ENCODE measurements at regions not wholly inside any gene's neighbourhood (a gene's known extent, or its start where the extent isn't known, plus 50 kb on each side); places are given as distances from the start of the nearest gene placed in this dataset.
"Not testable (repeated sequence)": the region's sequence is repeated elsewhere in the genome, so short reads cannot be mapped to it uniquely, and the experiment has no call there.

DNA sequence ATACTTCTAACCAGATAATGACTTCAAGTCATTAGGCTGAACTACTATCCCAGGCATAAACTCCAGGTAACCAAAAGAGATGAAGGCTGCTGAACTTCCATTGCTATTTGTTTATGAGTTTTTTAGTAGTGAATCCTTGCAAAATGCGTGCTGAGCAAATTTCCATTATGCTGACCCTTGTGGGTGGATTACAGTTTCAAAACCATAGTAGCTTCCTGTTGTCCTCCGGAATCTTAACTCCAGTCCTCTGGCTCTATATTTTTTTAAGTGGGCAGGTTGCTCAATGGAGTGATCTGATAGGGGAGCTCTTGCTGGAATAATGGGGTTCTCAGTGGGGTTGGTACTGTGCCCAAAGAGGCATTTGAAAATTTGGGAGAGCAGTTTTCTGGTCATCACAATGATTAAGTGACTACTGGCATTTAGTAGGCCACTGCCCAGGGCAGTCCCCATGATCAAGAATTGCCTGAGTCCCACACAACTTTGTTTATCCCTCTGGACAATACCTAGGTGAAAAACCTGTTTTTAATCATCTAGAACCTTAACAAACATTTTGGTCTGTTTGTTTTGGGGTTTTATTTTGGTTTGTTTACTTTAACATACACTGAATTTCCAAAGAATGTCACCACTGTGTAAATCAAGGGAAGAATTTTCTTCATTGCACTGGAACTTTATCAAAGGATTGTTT, 302.3 kb upstream of the GATB start:
- no peak for TF ChIP-seq CTCF (IDR thresholded peaks at IDR 0.05; ENCODE audit: poor library complexity)
- TF ChIP-seq EZH2 (IDR thresholded peaks at IDR 0.05; ENCODE audit: borderline replicate concordance) = no peak
- TF ChIP-seq EZH2phosphoT487 (IDR thresholded peaks at IDR 0.05; ENCODE audit: low read depth, severe bottlenecking, unreplicated experiment) = no peak
- Histone ChIP-seq H3K9me2 (replicated peaks; ENCODE audit: insufficient read depth) (no peaks in the 10 kb centered on the region), H3K36me3 (replicated peaks; ENCODE audit: insufficient read depth, low read depth) (no peaks in the 10 kb centered on the region), H3K4me1 (ENCODE audit: insufficient read depth) (peaks cover 8% of the 10 kb centered on the region), H3K4me2 (no peak overlapping the region), H3K27ac (no peak overlapping the region), H3K27me3 (no peaks in the 10 kb centered on the region), H2AFZ (no peak overlapping the region), H3K79me2 (no peaks in the 10 kb centered on the region), H3K9me3 (ENCODE audit: low read depth) (no peaks in the 10 kb centered on the region), H3K4me3 (no peak overlapping the region), H4K20me1 (ENCODE audit: insufficient read depth, poor library complexity, severe bottlenecking) (no peaks in the 10 kb centered on the region)
- WGBS (ENCODE audit: low lambda C conversion rate, missing lambda C conversion rate) = 96% methylated on average over 2 of the region's 2 CpGs
- DNase-seq (ENCODE audit: low spot score) = no peak

DNA sequence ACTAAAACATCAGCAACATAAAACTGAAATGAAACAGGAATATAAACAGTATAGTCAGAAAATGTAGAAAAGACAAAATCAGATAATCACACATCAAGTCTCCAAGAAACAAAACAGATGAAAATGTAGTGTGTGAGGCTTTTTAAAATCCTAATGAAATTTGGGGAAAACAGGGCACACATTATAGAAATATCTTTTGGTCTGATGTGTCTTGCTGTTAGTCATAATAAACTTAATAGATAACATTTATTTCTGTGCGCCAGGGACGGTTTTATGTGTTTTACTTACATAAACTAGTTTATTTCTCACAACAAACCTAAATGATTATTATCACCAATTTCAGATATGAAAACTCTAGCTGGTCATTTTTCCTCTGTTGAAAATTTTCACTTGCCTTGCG, 293.9 kb upstream of the GATB start:
- no peaks in the 10 kb centered on the region for H3K36me3 ChIP-seq (replicated peaks; ENCODE audit: insufficient read depth, low read depth)
- H3K4me3 ChIP-seq = no peak overlapping the region
- H3K79me2 ChIP-seq = no peaks in the 10 kb centered on the region
- TF ChIP-seq CTCF (IDR thresholded peaks at IDR 0.05; ENCODE audit: poor library complexity) = no peak
- no peak for TF ChIP-seq EZH2 (IDR thresholded peaks at IDR 0.05; ENCODE audit: borderline replicate concordance)
- TF ChIP-seq EZH2phosphoT487 (IDR thresholded peaks at IDR 0.05; ENCODE audit: low read depth, severe bottlenecking, unreplicated experiment) = no peak
- H2AFZ ChIP-seq = no peak overlapping the region
- 55% methylated on average over 3 of the region's 3 CpGs for WGBS (ENCODE audit: low lambda C conversion rate, missing lambda C conversion rate)
- H3K4me1 ChIP-seq (ENCODE audit: insufficient read depth) = no peaks in the 10 kb centered on the region
- H3K9me3 ChIP-seq (ENCODE audit: low read depth) = no peaks in the 10 kb centered on the region
- no peaks in the 10 kb centered on the region for H3K9me2 ChIP-seq (replicated peaks; ENCODE audit: insufficient read depth)
- DNase-seq (ENCODE audit: low spot score) = no peak
- no peak overlapping the region for H3K4me2 ChIP-seq
- no peak overlapping the region for H3K27ac ChIP-seq
- no peaks in the 10 kb centered on the region for H3K27me3 ChIP-seq
- H4K20me1 ChIP-seq (ENCODE audit: insufficient read depth, poor library complexity, severe bottlenecking) = no peaks in the 10 kb centered on the region

DNA sequence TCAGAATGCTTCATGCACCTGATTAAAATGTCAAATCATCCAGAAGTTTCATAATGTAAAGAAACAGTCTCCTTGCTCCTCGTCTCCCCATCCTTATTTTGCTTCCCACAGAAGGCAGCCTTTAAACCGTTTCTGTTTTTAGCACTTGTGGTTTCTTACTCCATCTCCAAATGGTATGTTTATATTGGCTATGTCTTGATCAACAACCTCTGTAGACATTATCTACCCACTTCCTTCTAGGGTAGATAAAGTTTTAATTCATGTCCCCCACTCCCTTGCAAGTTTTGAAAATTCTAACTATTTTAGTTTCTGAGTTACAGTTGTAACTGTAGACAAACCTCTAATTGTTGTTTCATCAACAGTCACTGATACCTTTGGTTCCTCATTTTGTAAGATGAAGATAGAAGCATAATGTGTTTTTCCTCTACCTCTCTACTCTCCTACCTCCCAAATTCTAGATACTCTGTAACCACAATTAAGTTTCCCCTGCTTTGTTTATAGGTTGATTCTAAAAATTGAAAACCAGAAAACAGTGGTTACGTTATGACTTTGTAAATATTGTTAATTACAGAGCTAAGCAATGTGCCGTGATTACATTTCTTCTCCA, 291.7 kb upstream of the GATB start:
- no peaks in the 10 kb centered on the region for H4K20me1 ChIP-seq (ENCODE audit: insufficient read depth, poor library complexity, severe bottlenecking)

DNA sequence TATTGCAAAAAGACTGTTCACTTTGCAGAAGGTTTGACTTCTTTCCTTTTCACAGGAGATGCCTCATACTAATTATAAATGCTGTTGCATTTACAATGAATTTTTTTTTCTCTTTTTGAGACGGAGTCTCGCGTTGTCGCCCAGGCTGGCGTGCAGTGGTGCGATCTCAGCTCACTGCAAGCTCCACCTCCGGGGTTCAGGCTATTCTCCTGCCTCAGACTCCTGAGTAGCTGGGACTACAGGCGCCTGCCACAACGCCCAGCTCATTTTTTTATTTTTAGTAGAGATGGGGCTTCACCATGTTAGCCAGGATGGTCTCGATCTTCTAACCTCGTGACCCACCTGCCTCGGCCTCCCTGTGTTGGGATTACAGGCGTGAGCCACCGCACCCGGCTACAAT, 290.5 kb upstream of the GATB start:
- not testable (repeated sequence) for H3K27ac ChIP-seq; DNase-seq (ENCODE audit: low spot score); H3K9me3 ChIP-seq (ENCODE audit: low read depth); H3K9me2 ChIP-seq (replicated peaks; ENCODE audit: insufficient read depth); H3K79me2 ChIP-seq; H2AFZ ChIP-seq; H4K20me1 ChIP-seq (ENCODE audit: insufficient read depth, poor library complexity, severe bottlenecking); H3K4me3 ChIP-seq; H3K4me2 ChIP-seq; H3K27me3 ChIP-seq; H3K4me1 ChIP-seq (ENCODE audit: insufficient read depth); H3K36me3 ChIP-seq (replicated peaks; ENCODE audit: insufficient read depth, low read depth)
- 95% methylated on average over 15 of the region's 15 CpGs for WGBS (ENCODE audit: low lambda C conversion rate, missing lambda C conversion rate)

More for the DNA sequence above, 291.7 kb upstream of the GATB start:
- H3K4me1 ChIP-seq (ENCODE audit: insufficient read depth) = no peaks in the 10 kb centered on the region
- H3K79me2 ChIP-seq = no peaks in the 10 kb centered on the region
- H3K4me3 ChIP-seq = no peak overlapping the region
- no peaks in the 10 kb centered on the region for H3K9me2 ChIP-seq (replicated peaks; ENCODE audit: insufficient read depth)
- H2AFZ ChIP-seq = no peak overlapping the region
- no peaks in the 10 kb centered on the region for H3K9me3 ChIP-seq (ENCODE audit: low read depth)
- no peak for DNase-seq (ENCODE audit: low spot score)
- H3K36me3 ChIP-seq (replicated peaks; ENCODE audit: insufficient read depth, low read depth) = no peaks in the 10 kb centered on the region
- H3K27me3 ChIP-seq = no peaks in the 10 kb centered on the region
- TF ChIP-seq CTCF (IDR thresholded peaks at IDR 0.05; ENCODE audit: poor library complexity) (no peak), EZH2phosphoT487 (IDR thresholded peaks at IDR 0.05; ENCODE audit: low read depth, severe bottlenecking, unreplicated experiment) (no peak), EZH2 (IDR thresholded peaks at IDR 0.05; ENCODE audit: borderline replicate concordance) (no peak)
- H3K4me2 ChIP-seq = no peak overlapping the region
- 72% methylated on average over 4 of the region's 4 CpGs for WGBS (ENCODE audit: low lambda C conversion rate, missing lambda C conversion rate)
- H3K27ac ChIP-seq = no peak overlapping the region

All from hepatocyte (in vitro differentiated cells).